GM18507 (cell line): ENCODE measurements at regions not wholly inside any gene's neighbourhood (a gene's known extent, or its start where the extent isn't known, plus 50 kb on each side); places are given as distances from the start of the nearest gene placed in this dataset.

Experiments
- DNase-seq: peaks from one replicate; pipeline ENCODE4 v3.0.0; 2011; ENCODE audit warnings: low read depth; ENCODE audit not compliant: insufficient read length; ENCODE audit errors: extremely low spot score
- FAIRE-seq: peaks from 2 replicates; lab custom pipeline; 2011; peaks lifted over from hg19 to GRCh38; lab: Jason Lieb, UNC

GRCh38 chr3:40842714-40843113, 318.0 kb downstream of the ZNF621 start:
- no peak for FAIRE-seq
- DNase-seq, result no peak

GRCh38 chr3:40843208-40843624, 318.5 kb downstream of the ZNF621 start:
- no peak for FAIRE-seq
- DNase-seq, result no peak

- FAIRE-seq, result no peak
Observed at GRCh38 chr3:40843851-40844548, 319.2 kb downstream of the ZNF621 start.

GRCh38 chr3:40844896-40845295, 320.1 kb downstream of the ZNF621 start:
- FAIRE-seq (no peak), DNase-seq (no peak)

More at GRCh38 chr3:40843851-40844548, 319.2 kb downstream of the ZNF621 start:
- DNase-seq, result no peak

GRCh38 chr3:40845447-40845846, 320.7 kb downstream of the ZNF621 start:
- DNase-seq, result no peak

GRCh38 chr3:40845916-40846315, 321.2 kb downstream of the ZNF621 start:
- DNase-seq (no peak), FAIRE-seq (no peak)

More at GRCh38 chr3:40845447-40845846, 320.7 kb downstream of the ZNF621 start:
- FAIRE-seq, result no peak

GRCh38 chr3:40846451-40846850, 321.7 kb downstream of the ZNF621 start:
- DNase-seq (no peak), FAIRE-seq (no peak)

- FAIRE-seq (no peak), DNase-seq (no peak)
Observed at GRCh38 chr3:40847551-40847992, 322.8 kb downstream of the ZNF621 start.

- no peak for DNase-seq
Observed at GRCh38 chr3:40848421-40848820, 323.7 kb downstream of the ZNF621 start.

GRCh38 chr3:40850861-40851260, 326.1 kb downstream of the ZNF621 start:
- DNase-seq (no peak), FAIRE-seq (no peak)

More at GRCh38 chr3:40848421-40848820, 323.7 kb downstream of the ZNF621 start:
- no peak for FAIRE-seq

GRCh38 chr3:40851836-40852235, 327.1 kb downstream of the ZNF621 start:
- FAIRE-seq, result no peak
- DNase-seq, result no peak

GRCh38 chr3:40852712-40853111, 328.0 kb downstream of the ZNF621 start:
- FAIRE-seq (no peak), DNase-seq (no peak)

GRCh38 chr3:40853474-40853873, 328.7 kb downstream of the ZNF621 start:
- DNase-seq (no peak), FAIRE-seq (no peak)

- no peak for FAIRE-seq
Observed at GRCh38 chr3:40855871-40856270, 331.1 kb downstream of the ZNF621 start.

GRCh38 chr3:40858364-40859115, 333.8 kb downstream of the ZNF621 start:
- FAIRE-seq, result no peak
- no peak for DNase-seq

More at GRCh38 chr3:40855871-40856270, 331.1 kb downstream of the ZNF621 start:
- no peak for DNase-seq

- FAIRE-seq, result no peak
- DNase-seq, result no peak
Observed at GRCh38 chr3:40862946-40863345, 336.4 kb upstream of the CTNNB1 start.

- FAIRE-seq (no peak), DNase-seq (no peak)
Observed at GRCh38 chr3:40864146-40864782, 335.0 kb upstream of the CTNNB1 start.

GRCh38 chr3:40864915-40865314, 334.4 kb upstream of the CTNNB1 start:
- DNase-seq (no peak), FAIRE-seq (no peak)

- no peak for FAIRE-seq
- no peak for DNase-seq
Observed at GRCh38 chr3:40867797-40868196, 331.5 kb upstream of the CTNNB1 start.

- no peak for DNase-seq
- no peak for FAIRE-seq
Observed at GRCh38 chr3:40869013-40869412, 330.3 kb upstream of the CTNNB1 start.
